ENCODE measurements at regions not wholly inside any gene's neighbourhood (a gene's known extent, or its start where the extent isn't known, plus 50 kb on each side); places are given as distances from the start of the nearest gene placed in this dataset.

- no peak overlapping the region for H3K9ac ChIP-seq (ENCODE audit: low read length)
- H3F3A ChIP-seq (ENCODE audit: insufficient read depth, low read length, poor library complexity, severe bottlenecking), result no peaks in the 10 kb centered on the region
- H3K4me2 ChIP-seq (ENCODE audit: low read length), result no peak overlapping the region
- no peak overlapping the region for H3K4me3 ChIP-seq (ENCODE audit: low read length)
- no peaks in the 10 kb centered on the region for H3K36me3 ChIP-seq (ENCODE audit: insufficient read depth, low read length)
- H3K79me2 ChIP-seq (replicated peaks; ENCODE audit: insufficient read depth, low read length), result no peaks in the 10 kb centered on the region
- no peaks in the 10 kb centered on the region for H4K20me1 ChIP-seq (ENCODE audit: insufficient read depth)
- TF ChIP-seq REST (IDR thresholded peaks at IDR 0.05; ENCODE audit: borderline replicate concordance) (no peak), EZH2 (IDR thresholded peaks at IDR 0.05; ENCODE audit: borderline replicate concordance, insufficient read depth, low read length, poor library complexity, severe bottlenecking) (no peak), TAF1 (IDR thresholded peaks at IDR 0.05; ENCODE audit: low read depth) (no peak), EP300 (conservative IDR thresholded peaks at IDR 0.05; ENCODE audit: poor library complexity, severe bottlenecking) (no peak), MXI1 (conservative IDR thresholded peaks at IDR 0.05; ENCODE audit: poor library complexity, severe bottlenecking) (no peak), POLR2AphosphoS5 (IDR thresholded peaks at IDR 0.05) (no peak)
- no peaks in the 10 kb centered on the region for H3K27me3 ChIP-seq (ENCODE audit: insufficient read depth, low read depth, low read length)
- H3K9me2 ChIP-seq (ENCODE audit: insufficient read depth, low read length), result no peaks in the 10 kb centered on the region
- H2AFZ ChIP-seq (ENCODE audit: low read depth, low read length), result no peak overlapping the region
- H3K9me3 ChIP-seq (ENCODE audit: low read length), result no peaks in the 10 kb centered on the region
- no peak overlapping the region for H3K27ac ChIP-seq (ENCODE audit: low read length)
Measured at GRCh38 chr6:139452148-139452876, 77.9 kb upstream of the CITED2 start.

GRCh38 chr6:139449611-139450000, 75.2 kb upstream of the CITED2 start:
- Histone ChIP-seq H3K9me3 (ENCODE audit: low read length) (peaks cover 4% of the 10 kb centered on the region), H3K27ac (ENCODE audit: low read length) (no peak overlapping the region)
- no peak for TF ChIP-seq MXI1 (conservative IDR thresholded peaks at IDR 0.05; ENCODE audit: poor library complexity, severe bottlenecking)
- no peak for TF ChIP-seq RAD21 (conservative IDR thresholded peaks at IDR 0.05)
- no peak for TF ChIP-seq REST (IDR thresholded peaks at IDR 0.05; ENCODE audit: borderline replicate concordance)

More at GRCh38 chr6:139449611-139450000, 75.2 kb upstream of the CITED2 start:
- Histone ChIP-seq H3K79me2 (replicated peaks; ENCODE audit: insufficient read depth, low read length) (no peaks in the 10 kb centered on the region), H3K27me3 (ENCODE audit: insufficient read depth, low read depth, low read length) (no peaks in the 10 kb centered on the region), H4K20me1 (ENCODE audit: insufficient read depth) (no peaks in the 10 kb centered on the region), H2AFZ (ENCODE audit: low read depth, low read length) (no peak overlapping the region), H3K4me3 (ENCODE audit: low read length) (no peak overlapping the region), H3K9ac (ENCODE audit: low read length) (no peak overlapping the region), H3F3A (ENCODE audit: insufficient read depth, low read length, poor library complexity, severe bottlenecking) (no peaks in the 10 kb centered on the region), H3K36me3 (ENCODE audit: insufficient read depth, low read length) (no peaks in the 10 kb centered on the region), H3K4me2 (ENCODE audit: low read length) (no peak overlapping the region), H3K9me2 (ENCODE audit: insufficient read depth, low read length) (no peaks in the 10 kb centered on the region)

All from neural cell (in vitro differentiated cells).